HEK293 (cell line): ENCODE measurements at regions not wholly inside any gene's neighbourhood (a gene's known extent, or its start where the extent isn't known, plus 50 kb on each side); places are given as distances from the start of the nearest gene placed in this dataset.

Experiments
- CTCF ChIP-seq: fragments of 450-650 bp; formaldehyde crosslinking; IDR thresholded peaks from 2 replicates; pipeline ENCODE4 v1.5.1; 2016; ENCODE audit warnings: missing biosample characterization, missing genetic modification characterization
- HOXC10 ChIP-seq: sonication (generic); formaldehyde crosslinking; IDR thresholded peaks from 2 replicates; pipeline ENCODE4 v1.8.1; 2023; ENCODE audit warnings: mild to moderate bottlenecking, missing genetic modification reagents
- MZF1 ChIP-seq: fragments of 450-650 bp; formaldehyde crosslinking; IDR thresholded peaks from 2 replicates; pipeline ENCODE4 v1.5.1; 2017; ENCODE audit warnings: missing biosample characterization, missing genetic modification characterization, borderline replicate concordance
- PRDM10 ChIP-seq: fragments of 450-650 bp; formaldehyde crosslinking; IDR thresholded peaks from 2 replicates; pipeline ENCODE4 v1.5.1; 2016; ENCODE audit warnings: missing biosample characterization, missing genetic modification characterization
- SCRT1 ChIP-seq: fragments of 450-650 bp; formaldehyde crosslinking; IDR thresholded peaks from 2 replicates; pipeline ENCODE4 v1.5.1; 2016; ENCODE audit warnings: missing biosample characterization, missing genetic modification characterization, borderline replicate concordance
- SP3 ChIP-seq: fragments of 450-650 bp; formaldehyde crosslinking; IDR thresholded peaks from 2 replicates; pipeline ENCODE4 v1.5.1; 2016; ENCODE audit warnings: missing biosample characterization, missing genetic modification characterization
- TSHZ1 ChIP-seq: fragments of 450-650 bp; formaldehyde crosslinking; IDR thresholded peaks from 2 replicates; pipeline ENCODE4 v1.5.1; 2016; ENCODE audit warnings: missing biosample characterization, missing genetic modification characterization, borderline replicate concordance
- YY1 ChIP-seq: fragments of 450-650 bp; formaldehyde crosslinking; IDR thresholded peaks from 2 replicates; pipeline ENCODE4 v1.5.1; 2018; ENCODE audit warnings: missing biosample characterization, missing genetic modification characterization
- ZBTB1 ChIP-seq: fragments of 450-650 bp; formaldehyde crosslinking; IDR thresholded peaks from 2 replicates; pipeline ENCODE4 v1.5.1; 2016; ENCODE audit warnings: missing biosample characterization, missing genetic modification characterization
- ZFP3 ChIP-seq: fragments of 450-650 bp; formaldehyde crosslinking; IDR thresholded peaks from 2 replicates; pipeline ENCODE4 v1.5.1; 2016; ENCODE audit warnings: low read depth, missing biosample characterization, missing genetic modification characterization
- ZFP41 ChIP-seq: fragments of 450-650 bp; formaldehyde crosslinking; IDR thresholded peaks from 2 replicates; pipeline ENCODE4 v1.5.1; 2016; ENCODE audit warnings: missing biosample characterization, missing genetic modification characterization, borderline replicate concordance
- ZNF391 ChIP-seq: fragments of 450-650 bp; formaldehyde crosslinking; IDR thresholded peaks from 2 replicates; pipeline ENCODE4 v1.5.1; 2016; ENCODE audit warnings: low read depth, missing biosample characterization, missing genetic modification characterization, borderline replicate concordance
- ZNF423 ChIP-seq: fragments of 450-650 bp; formaldehyde crosslinking; IDR thresholded peaks from 2 replicates; pipeline ENCODE4 v1.5.1; 2016; ENCODE audit warnings: missing biosample characterization, missing genetic modification characterization
- ZNF792 ChIP-seq: fragments of 450-650 bp; formaldehyde crosslinking; IDR thresholded peaks from 2 replicates; pipeline ENCODE4 v1.5.1; 2016; ENCODE audit warnings: missing biosample characterization, missing genetic modification characterization

GRCh38 chr13:86830046-86830445 is 841.1 kb upstream of the SLITRK5 start:
- TF ChIP-seq ZFP41 (tag by site-specific recombination) (no peak), MZF1 (tag by site-specific recombination) (no peak), ZNF391 (no peak), ZFP3 (tag by site-specific recombination) (no peak), ZNF792 (tag by site-specific recombination) (no peak), CTCF (tag by site-specific recombination) (no peak), SCRT1 (tag by site-specific recombination) (no peak), HOXC10 (CRISPR knock-in tag) (no peak), YY1 (tag by site-specific recombination) (no peak), SP3 (tag by site-specific recombination) (no peak), TSHZ1 (tag by site-specific recombination) (no peak), PRDM10 (tag by site-specific recombination) (no peak), ZBTB1 (tag by site-specific recombination) (no peak), ZNF423 (no peak)
